Panc1 (cell line): ENCODE measurements at regions not wholly inside any gene's neighbourhood (a gene's known extent, or its start where the extent isn't known, plus 50 kb on each side); places are given as distances from the start of the nearest gene placed in this dataset.

Source experiments
- CTCF ChIP-seq: fragments of 450-650 bp; IDR thresholded peaks from 2 replicates; pipeline ENCODE4 v1.5.1; 2017; ENCODE audit warnings: mild to moderate bottlenecking
- POLR2AphosphoS5 ChIP-seq: IDR thresholded peaks from 2 replicates; pipeline ENCODE4 v1.6.1; 2012; ENCODE audit warnings: mild to moderate bottlenecking, low read depth, low read length, moderate library complexity
- REST ChIP-seq, 2 experiments: IDR thresholded peaks; 2 replicates each; pipeline ENCODE4 v1.6.1; 2011 to 2012; ENCODE audit warnings: low read depth in 2 of 2, control low read depth in 1 of 2, low read length in 1 of 2, mild to moderate bottlenecking in 1 of 2, moderate library complexity in 1 of 2; ENCODE audit not compliant: insufficient read depth in 1 of 2

- no peak for TF ChIP-seq CTCF
- no peak for TF ChIP-seq POLR2AphosphoS5
- TF ChIP-seq REST (IDR thresholded peaks at IDR 0.05; ENCODE audit: insufficient read depth in 1 of 2, low read depth in 2 of 2, low read length in 1 of 2): no peak
Measured at GRCh38 chr3:90180543-90180942, 1073.1 kb downstream of the EPHA3 start.
